GM12878 (cell line): ENCODE measurements at regions not wholly inside any gene's neighbourhood (a gene's known extent, or its start where the extent isn't known, plus 50 kb on each side); places are given as distances from the start of the nearest gene placed in this dataset.

ENCODE experiments used
- ATAC-seq: fragments of 200-7000 bp; cut with Tn5 transposase; 3 replicates; pipeline ENCODE4 v1.9.1; 2020; ENCODE audit warnings: mild to moderate bottlenecking, moderate library complexity
- BruUV-seq: library from RNA; stranded (reverse); fragments of 400-500 nt; replicated peaks from 2 replicates; lab custom pipeline; 2021; lab: Mats Ljungman, UMichigan
- CTCF ChIA-PET: fragments of 300-600 bp; sonication (Branson Sonifier 250); formaldehyde crosslinking; extraction: SDS; loops from one replicate; lab custom pipeline; 2021; ENCODE audit warnings: inconsistent platforms; lab: Yijun Ruan, JAX
- POLR2A ChIA-PET: fragments of 350-600 bp; formaldehyde crosslinking; extraction: SDS; loops from one replicate; lab custom pipeline; 2021; ENCODE audit warnings: inconsistent platforms; lab: Charles Lee
- RAD21 ChIA-PET: fragments of 300-600 bp; sonication (Branson Sonifier 250); formaldehyde crosslinking; loops from one replicate; lab custom pipeline; 2023; ENCODE audit warnings: antibody characterized with exemption; ENCODE audit not compliant: unreplicated experiment; lab: Charles Lee
- SMC1A ChIA-PET: fragments of 300-600 bp; sonication (Branson Sonifier 250); formaldehyde crosslinking; loops from one replicate; lab custom pipeline; 2023; ENCODE audit not compliant: unreplicated experiment, uncharacterized antibody; lab: Charles Lee
- DNase-seq: peaks from one replicate; pipeline ENCODE4 v3.0.0-alpha.2; 2011; ENCODE audit warnings: low read depth, low spot score
- FAIRE-seq: peaks from 3 replicates; lab custom pipeline; 2011; peaks lifted over from hg19 to GRCh38; lab: Jason Lieb, UNC
- H2AFZ ChIP-seq: 2 replicates; pipeline ENCODE4 v1.6.0; 2011; ENCODE audit warnings: low read depth, low read length, control low read depth; ENCODE audit not compliant: control insufficient read depth
- H3K27ac ChIP-seq: 2 replicates; pipeline ENCODE4 v1.5.1; 2011; ENCODE audit warnings: control low read depth; ENCODE audit not compliant: control insufficient read depth, insufficient read depth
- H3K27me3 ChIP-seq, 2 experiments: replicated peaks in 1 of 2; 2 replicates each; pipeline versions ENCODE4 v1.6.0 to v1.6.1; 2011; ENCODE audit warnings: low read length in 1 of 2; ENCODE audit not compliant: control insufficient read depth in 2 of 2, insufficient read depth in 2 of 2
- H3K36me3 ChIP-seq, 2 experiments: 2 replicates each; pipeline ENCODE4 v1.5.1; 2011; ENCODE audit warnings: low read length in 1 of 2; ENCODE audit not compliant: control insufficient read depth in 2 of 2, insufficient read depth in 2 of 2
- H3K4me1 ChIP-seq: 2 replicates; pipeline ENCODE4 v1.6.1; 2011; ENCODE audit warnings: mild to moderate bottlenecking, low read length, moderate library complexity, mixed read lengths; ENCODE audit not compliant: control insufficient read depth, insufficient read depth
- H3K4me2 ChIP-seq: 2 replicates; pipeline ENCODE4 v1.6.0; 2011; ENCODE audit warnings: control low read depth; ENCODE audit not compliant: control insufficient read depth, insufficient read depth
- H3K4me3 ChIP-seq: fragments of 200-600 bp; sonication (generic); 2 replicates; pipeline ENCODE4 v1.5.1; 2016
- H3K79me2 ChIP-seq: 2 replicates; pipeline ENCODE4 v1.6.0; 2011; ENCODE audit warnings: low read length; ENCODE audit not compliant: control insufficient read depth, insufficient read depth
- H3K9ac ChIP-seq: 2 replicates; pipeline ENCODE4 v1.8.0; 2011; ENCODE audit warnings: low read length, control low read depth, mixed read lengths; ENCODE audit not compliant: control insufficient read depth, insufficient read depth
- H3K9me3 ChIP-seq: replicated peaks from 3 replicates; pipeline ENCODE4 v1.5.1; 2011; ENCODE audit warnings: mild to moderate bottlenecking, low read length; ENCODE audit not compliant: control insufficient read depth, insufficient read depth
- H4K20me1 ChIP-seq: 2 replicates; pipeline ENCODE4 v1.6.0; 2011; ENCODE audit not compliant: control insufficient read depth, insufficient read depth
- BCL11A ChIP-seq: IDR thresholded peaks from 2 replicates; pipeline ENCODE4 v1.6.1; 2011; ENCODE audit warnings: low read depth, low read length
- EZH2 ChIP-seq: IDR thresholded peaks from 2 replicates; pipeline ENCODE4 v1.6.1; 2012; ENCODE audit warnings: low read depth, mild to moderate bottlenecking, control low read depth, inconsistent platforms, low read length, borderline replicate concordance; ENCODE audit not compliant: control insufficient read depth
- FOS ChIP-seq: IDR thresholded peaks from 3 replicates; pipeline ENCODE4 v1.6.1; 2011; ENCODE audit warnings: borderline replicate concordance; ENCODE audit not compliant: insufficient read length; ENCODE audit errors: extremely low read depth
- IKZF2 ChIP-seq, 2 experiments: fragments of 450-650 bp; IDR thresholded peaks; 2 replicates each; pipeline ENCODE4 v1.6.1; 2017; ENCODE audit warnings: mild to moderate bottlenecking in 2 of 2, moderate library complexity in 2 of 2
- MTA3 ChIP-seq: IDR thresholded peaks from 2 replicates; pipeline ENCODE4 v1.6.1; 2012; ENCODE audit warnings: low read length, inconsistent platforms, borderline replicate concordance
- SMARCA5 ChIP-seq: fragments of 450-650 bp; IDR thresholded peaks from 2 replicates; pipeline ENCODE4 v1.6.1; 2017; ENCODE audit warnings: mild to moderate bottlenecking
- ZNF24 ChIP-seq: fragments of 450-650 bp; IDR thresholded peaks from 2 replicates; pipeline ENCODE4 v1.6.1; 2017; ENCODE audit warnings: antibody characterized with exemption, mild to moderate bottlenecking
- WGBS: methylation state at CpG from one replicate; pipeline ENCODE4 v1.1.6; 2016; ENCODE audit warnings: low lambda C conversion rate; ENCODE audit not compliant: insufficient replicate concordance, insufficient coverage; ENCODE audit errors: missing lambda C conversion rate; 5-methylcytosine and 5-hydroxymethylcytosine counted together
- in situ Hi-C: fragments of 300-500 bp; cut with MboI; formaldehyde crosslinking; loops from 9 replicates; pipeline ENCODE4 v1.14.3; 2018; ENCODE audit warnings: mixed read lengths
- intact Hi-C: fragments of 100-400 bp; cut with micrococcal nuclease; formaldehyde crosslinking; loops from one replicate; pipeline ENCODE4 v1.14.2; 2022; ENCODE audit not compliant: unreplicated experiment
- TF ChIP-seq, protein P1 (sequence below): fragments of 150-350 bp; IDR thresholded peaks from 2 replicates; pipeline ENCODE4 v1.6.1; 2014; ENCODE audit warnings: mild to moderate bottlenecking, low read depth, low read length
- TF ChIP-seq, protein P2 (sequence below): fragments of 450-650 bp; IDR thresholded peaks from 2 replicates; pipeline ENCODE4 v1.6.1; 2017; ENCODE audit warnings: antibody characterized with exemption, mild to moderate bottlenecking, moderate library complexity
- TF ChIP-seq, protein P3 (sequence below): IDR thresholded peaks from 2 replicates; pipeline ENCODE4 v1.6.1; 2012; ENCODE audit warnings: low read depth, low read length, improper control_type of control experiment
- TF ChIP-seq, protein P4 (sequence below): IDR thresholded peaks from 2 replicates; pipeline ENCODE4 v1.6.1; 2011; ENCODE audit warnings: mild to moderate bottlenecking, low read depth, low read length, moderate library complexity; ENCODE audit not compliant: insufficient replicate concordance

DNA sequence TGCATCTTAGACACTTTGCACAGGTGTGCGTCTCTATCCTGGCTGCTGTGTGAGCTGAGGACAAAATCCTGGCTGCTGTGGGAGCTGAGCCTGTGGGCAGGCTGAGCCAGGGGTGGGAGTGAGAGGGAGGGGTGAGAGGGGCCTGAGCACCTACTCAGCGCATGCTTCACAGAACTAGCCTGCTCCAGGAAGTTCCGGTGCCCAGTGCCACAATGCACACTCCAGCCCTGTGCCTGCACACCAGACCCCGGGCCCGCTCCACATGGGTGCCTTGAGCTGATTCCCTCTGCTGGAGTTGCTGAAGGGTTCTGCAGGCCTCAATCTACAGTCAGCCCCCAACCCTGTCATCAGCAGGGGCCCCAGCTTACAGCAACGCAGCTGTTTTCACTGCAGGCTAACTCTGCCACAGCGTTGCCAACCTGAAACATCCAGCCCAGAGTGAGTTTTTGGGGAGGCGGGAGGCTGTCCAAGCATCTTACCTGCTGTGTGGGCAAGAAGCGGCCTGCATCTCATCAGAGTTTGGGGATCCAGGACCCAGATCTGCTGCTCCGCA, 1377.9 kb downstream of the TBC1D22A start:
- ChIA-PET RAD21 (no interaction called here), POLR2A (no interaction called here), SMC1A (no interaction called here), CTCF (no interaction called here)
- FAIRE-seq (no peak), DNase-seq (no peak), ATAC-seq (no peak)
- no peak overlapping the region for H3K9ac ChIP-seq
- TF ChIP-seq IKZF2 (IDR thresholded peaks at IDR 0.05) (no peak), EZH2 (no peak)
- TF ChIP-seq, protein P1, sequence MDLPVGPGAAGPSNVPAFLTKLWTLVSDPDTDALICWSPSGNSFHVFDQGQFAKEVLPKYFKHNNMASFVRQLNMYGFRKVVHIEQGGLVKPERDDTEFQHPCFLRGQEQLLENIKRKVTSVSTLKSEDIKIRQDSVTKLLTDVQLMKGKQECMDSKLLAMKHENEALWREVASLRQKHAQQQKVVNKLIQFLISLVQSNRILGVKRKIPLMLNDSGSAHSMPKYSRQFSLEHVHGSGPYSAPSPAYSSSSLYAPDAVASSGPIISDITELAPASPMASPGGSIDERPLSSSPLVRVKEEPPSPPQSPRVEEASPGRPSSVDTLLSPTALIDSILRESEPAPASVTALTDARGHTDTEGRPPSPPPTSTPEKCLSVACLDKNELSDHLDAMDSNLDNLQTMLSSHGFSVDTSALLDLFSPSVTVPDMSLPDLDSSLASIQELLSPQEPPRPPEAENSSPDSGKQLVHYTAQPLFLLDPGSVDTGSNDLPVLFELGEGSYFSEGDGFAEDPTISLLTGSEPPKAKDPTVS = no peak
- in situ Hi-C loops = no loop called here
- H2AFZ ChIP-seq = no peak overlapping the region
- no peak overlapping the region for H3K4me2 ChIP-seq
- no peak overlapping the region for H3K27ac ChIP-seq
- no peak overlapping the region for H3K4me3 ChIP-seq
- no TSS peak for BruUV-seq
- 66% methylated on average over 10 of the region's 10 CpGs for WGBS
- H4K20me1 ChIP-seq = no peaks in the 10 kb centered on the region
- no peaks in the 10 kb centered on the region for H3K36me3 ChIP-seq
- H3K27me3 ChIP-seq = no peaks in the 10 kb centered on the region
- H3K4me1 ChIP-seq = no peaks in the 10 kb centered on the region
- intact Hi-C loops = no loop called here
- H3K79me2 ChIP-seq = no peaks in the 10 kb centered on the region
- no peaks in the 10 kb centered on the region for H3K9me3 ChIP-seq

DNA sequence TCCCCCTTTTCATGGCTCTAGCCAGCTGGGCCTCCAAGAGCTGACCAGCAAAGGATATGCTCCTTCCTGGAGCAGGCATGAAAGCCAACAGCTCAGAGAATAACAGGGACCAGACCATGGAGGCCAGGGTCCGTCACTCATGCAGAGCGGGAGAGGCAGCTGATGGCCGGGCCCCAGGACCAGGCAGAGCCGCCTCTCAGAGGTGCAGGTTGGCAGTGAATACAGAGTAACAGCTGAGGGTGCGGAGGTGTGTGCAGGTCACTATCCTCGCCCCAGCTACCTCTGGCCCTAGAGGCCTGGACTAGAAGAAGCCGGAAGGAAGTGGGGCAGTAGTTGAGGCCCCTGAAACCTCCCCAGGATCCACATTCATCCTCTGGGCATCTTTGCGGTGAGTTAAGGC, 1377.3 kb downstream of the TBC1D22A start:
- Histone ChIP-seq H3K79me2 (no peaks in the 10 kb centered on the region), H3K27ac (no peak overlapping the region), H3K9ac (no peak overlapping the region), H4K20me1 (no peaks in the 10 kb centered on the region), H3K36me3 (no peaks in the 10 kb centered on the region), H3K4me2 (no peak overlapping the region), H2AFZ (no peak overlapping the region), H3K4me1 (no peaks in the 10 kb centered on the region), H3K4me3 (no peak overlapping the region), H3K9me3 (no peaks in the 10 kb centered on the region), H3K27me3 (no peaks in the 10 kb centered on the region)
- RAD21 ChIA-PET = no interaction called here
- CTCF ChIA-PET = no interaction called here
- in situ Hi-C loops (no loop called here), intact Hi-C loops (no loop called here)
- FAIRE-seq (no peak), ATAC-seq (no peak), DNase-seq (no peak)
- POLR2A ChIA-PET = no interaction called here
- SMC1A ChIA-PET = no interaction called here
- BruUV-seq = no TSS peak
- 60% methylated on average over 8 of the region's 8 CpGs for WGBS
- TF ChIP-seq, protein P2, sequence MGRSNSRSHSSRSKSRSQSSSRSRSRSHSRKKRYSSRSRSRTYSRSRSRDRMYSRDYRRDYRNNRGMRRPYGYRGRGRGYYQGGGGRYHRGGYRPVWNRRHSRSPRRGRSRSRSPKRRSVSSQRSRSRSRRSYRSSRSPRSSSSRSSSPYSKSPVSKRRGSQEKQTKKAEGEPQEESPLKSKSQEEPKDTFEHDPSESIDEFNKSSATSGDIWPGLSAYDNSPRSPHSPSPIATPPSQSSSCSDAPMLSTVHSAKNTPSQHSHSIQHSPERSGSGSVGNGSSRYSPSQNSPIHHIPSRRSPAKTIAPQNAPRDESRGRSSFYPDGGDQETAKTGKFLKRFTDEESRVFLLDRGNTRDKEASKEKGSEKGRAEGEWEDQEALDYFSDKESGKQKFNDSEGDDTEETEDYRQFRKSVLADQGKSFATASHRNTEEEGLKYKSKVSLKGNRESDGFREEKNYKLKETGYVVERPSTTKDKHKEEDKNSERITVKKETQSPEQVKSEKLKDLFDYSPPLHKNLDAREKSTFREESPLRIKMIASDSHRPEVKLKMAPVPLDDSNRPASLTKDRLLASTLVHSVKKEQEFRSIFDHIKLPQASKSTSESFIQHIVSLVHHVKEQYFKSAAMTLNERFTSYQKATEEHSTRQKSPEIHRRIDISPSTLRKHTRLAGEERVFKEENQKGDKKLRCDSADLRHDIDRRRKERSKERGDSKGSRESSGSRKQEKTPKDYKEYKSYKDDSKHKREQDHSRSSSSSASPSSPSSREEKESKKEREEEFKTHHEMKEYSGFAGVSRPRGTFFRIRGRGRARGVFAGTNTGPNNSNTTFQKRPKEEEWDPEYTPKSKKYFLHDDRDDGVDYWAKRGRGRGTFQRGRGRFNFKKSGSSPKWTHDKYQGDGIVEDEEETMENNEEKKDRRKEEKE = no peak
- TF ChIP-seq SMARCA5 = no peak
- TF ChIP-seq FOS = no peak
- TF ChIP-seq, protein P3, sequence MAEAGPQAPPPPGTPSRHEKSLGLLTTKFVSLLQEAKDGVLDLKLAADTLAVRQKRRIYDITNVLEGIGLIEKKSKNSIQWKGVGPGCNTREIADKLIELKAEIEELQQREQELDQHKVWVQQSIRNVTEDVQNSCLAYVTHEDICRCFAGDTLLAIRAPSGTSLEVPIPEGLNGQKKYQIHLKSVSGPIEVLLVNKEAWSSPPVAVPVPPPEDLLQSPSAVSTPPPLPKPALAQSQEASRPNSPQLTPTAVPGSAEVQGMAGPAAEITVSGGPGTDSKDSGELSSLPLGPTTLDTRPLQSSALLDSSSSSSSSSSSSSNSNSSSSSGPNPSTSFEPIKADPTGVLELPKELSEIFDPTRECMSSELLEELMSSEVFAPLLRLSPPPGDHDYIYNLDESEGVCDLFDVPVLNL = no peak
- TF ChIP-seq BCL11A = no peak
- no peak for TF ChIP-seq ZNF24
- no peak for TF ChIP-seq MTA3
- TF ChIP-seq, protein P4, sequence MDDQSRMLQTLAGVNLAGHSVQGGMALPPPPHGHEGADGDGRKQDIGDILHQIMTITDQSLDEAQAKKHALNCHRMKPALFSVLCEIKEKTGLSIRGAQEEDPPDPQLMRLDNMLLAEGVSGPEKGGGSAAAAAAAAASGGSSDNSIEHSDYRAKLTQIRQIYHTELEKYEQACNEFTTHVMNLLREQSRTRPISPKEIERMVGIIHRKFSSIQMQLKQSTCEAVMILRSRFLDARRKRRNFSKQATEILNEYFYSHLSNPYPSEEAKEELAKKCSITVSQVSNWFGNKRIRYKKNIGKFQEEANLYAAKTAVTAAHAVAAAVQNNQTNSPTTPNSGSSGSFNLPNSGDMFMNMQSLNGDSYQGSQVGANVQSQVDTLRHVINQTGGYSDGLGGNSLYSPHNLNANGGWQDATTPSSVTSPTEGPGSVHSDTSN = no peak
